ENCODE measurements at regions not wholly inside any gene's neighbourhood (a gene's known extent, or its start where the extent isn't known, plus 50 kb on each side); places are given as distances from the start of the nearest gene placed in this dataset.

GRCh38 chr17:22507823-22508222 lies 815.5 kb downstream of the KCNJ18 start:
- TF ChIP-seq TAF1 (IDR thresholded peaks at IDR 0.05; ENCODE audit: borderline replicate concordance, low read depth, low read length) = no peak
- TF ChIP-seq POLR2A (IDR thresholded peaks at IDR 0.05; ENCODE audit: low read depth, low read length) = no peak
